Glomerular visceral epithelial cell (primary cell): ENCODE measurements at regions not wholly inside any gene's neighbourhood (a gene's known extent, or its start where the extent isn't known, plus 50 kb on each side); places are given as distances from the start of the nearest gene placed in this dataset.
A peak's percentile ranks its signal among the peaks of the same experiment; 100 is the strongest.

Experiments used
- DNase-seq: peaks from one replicate; pipeline ENCODE4 v3.0.0-alpha.2; 2016; ENCODE audit errors: extremely low spot score

GRCh38 chr4:96775501-96775900 is 935.6 kb downstream of the PDHA2 start:
- no peak for DNase-seq

- DNase-seq: no peak
These were observed 937.1 kb downstream of the PDHA2 start for GRCh38 chr4:96776920-96777527.

GRCh38 chr4:96784336-96784735 is 944.4 kb downstream of the PDHA2 start:
- DNase-seq: no peak

- DNase-seq: no peak
These were observed 946.4 kb downstream of the PDHA2 start for GRCh38 chr4:96786306-96786705.

GRCh38 chr4:96787766-96788165 is 947.9 kb downstream of the PDHA2 start:
- no peak for DNase-seq

GRCh38 chr4:96809563-96809962 is 969.7 kb downstream of the PDHA2 start:
- DNase-seq: no peak

GRCh38 chr4:96827086-96827485 is 987.2 kb downstream of the PDHA2 start:
- DNase-seq: no peak

GRCh38 chr4:96833831-96834230 is 993.9 kb downstream of the PDHA2 start:
- no peak for DNase-seq

- DNase-seq: no peak
These were observed 996.1 kb downstream of the PDHA2 start for GRCh38 chr4:96835991-96836390.

- no peak for DNase-seq
These were observed 999.5 kb downstream of the PDHA2 start for GRCh38 chr4:96839441-96839840.

GRCh38 chr4:96841801-96842200 is 1001.9 kb downstream of the PDHA2 start:
- no peak for DNase-seq

GRCh38 chr4:96844858-96845490 is 1005.1 kb downstream of the PDHA2 start:
- DNase-seq: no peak

- no peak for DNase-seq
These were observed 1005.9 kb downstream of the PDHA2 start for GRCh38 chr4:96845819-96846218.

GRCh38 chr4:96874657-96875056 is 1034.8 kb downstream of the PDHA2 start:
- DNase-seq: no peak

- DNase-seq: no peak
These were observed 1039.6 kb downstream of the PDHA2 start for GRCh38 chr4:96879527-96879926.

- no peak for DNase-seq
These were observed 1048.0 kb downstream of the PDHA2 start for GRCh38 chr4:96887857-96888256.

- DNase-seq: no peak
These were observed 1054.7 kb downstream of the PDHA2 start for GRCh38 chr4:96894621-96895020.

GRCh38 chr4:96895826-96896225 is 1055.9 kb downstream of the PDHA2 start:
- DNase-seq: no peak

- no peak for DNase-seq
These were observed 1072.8 kb downstream of the PDHA2 start for GRCh38 chr4:96912716-96913115.

- DNase-seq: peak; percentile 59
These were observed 1073.7 kb downstream of the PDHA2 start for GRCh38 chr4:96913441-96914080.

- no peak for DNase-seq
These were observed 1076.8 kb downstream of the PDHA2 start for GRCh38 chr4:96916711-96917110.

- DNase-seq: no peak
These were observed 1097.0 kb downstream of the PDHA2 start for GRCh38 chr4:96936886-96937285.

- no peak for DNase-seq
These were observed 1106.7 kb downstream of the PDHA2 start for GRCh38 chr4:96946552-96946951.
